ENCODE measurements at regions not wholly inside any gene's neighbourhood (a gene's known extent, or its start where the extent isn't known, plus 50 kb on each side); places are given as distances from the start of the nearest gene placed in this dataset.

GRCh38 chr14:88064841-88065240 lies 59.9 kb downstream of the GPR65 start:
- no peak for ATAC-seq
- no peaks in the 10 kb centered on the region for H3K9me3 ChIP-seq (ENCODE audit: control insufficient read depth, insufficient read depth, low read depth, low read length)
- H3K4me1 ChIP-seq (ENCODE audit: control insufficient read depth, insufficient read depth, low read length): no peaks in the 10 kb centered on the region
- intact Hi-C loops (cut with micrococcal nuclease; ENCODE audit: unreplicated experiment): no loop called here
- DNase-seq (ENCODE audit: low read depth, low spot score): no peak
- H3K27me3 ChIP-seq (ENCODE audit: control insufficient read depth, insufficient read depth, low read length): no peaks in the 10 kb centered on the region
- in situ Hi-C loops (cut with HindIII; ENCODE audit: low pct_unique_long_range_greater_than_20kb, low sequenced_read_pairs): no loop called here
- TF ChIP-seq, protein P1, sequence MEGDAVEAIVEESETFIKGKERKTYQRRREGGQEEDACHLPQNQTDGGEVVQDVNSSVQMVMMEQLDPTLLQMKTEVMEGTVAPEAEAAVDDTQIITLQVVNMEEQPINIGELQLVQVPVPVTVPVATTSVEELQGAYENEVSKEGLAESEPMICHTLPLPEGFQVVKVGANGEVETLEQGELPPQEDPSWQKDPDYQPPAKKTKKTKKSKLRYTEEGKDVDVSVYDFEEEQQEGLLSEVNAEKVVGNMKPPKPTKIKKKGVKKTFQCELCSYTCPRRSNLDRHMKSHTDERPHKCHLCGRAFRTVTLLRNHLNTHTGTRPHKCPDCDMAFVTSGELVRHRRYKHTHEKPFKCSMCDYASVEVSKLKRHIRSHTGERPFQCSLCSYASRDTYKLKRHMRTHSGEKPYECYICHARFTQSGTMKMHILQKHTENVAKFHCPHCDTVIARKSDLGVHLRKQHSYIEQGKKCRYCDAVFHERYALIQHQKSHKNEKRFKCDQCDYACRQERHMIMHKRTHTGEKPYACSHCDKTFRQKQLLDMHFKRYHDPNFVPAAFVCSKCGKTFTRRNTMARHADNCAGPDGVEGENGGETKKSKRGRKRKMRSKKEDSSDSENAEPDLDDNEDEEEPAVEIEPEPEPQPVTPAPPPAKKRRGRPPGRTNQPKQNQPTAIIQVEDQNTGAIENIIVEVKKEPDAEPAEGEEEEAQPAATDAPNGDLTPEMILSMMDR (IDR thresholded peaks at IDR 0.05): no peak
- TF ChIP-seq, protein P2, sequence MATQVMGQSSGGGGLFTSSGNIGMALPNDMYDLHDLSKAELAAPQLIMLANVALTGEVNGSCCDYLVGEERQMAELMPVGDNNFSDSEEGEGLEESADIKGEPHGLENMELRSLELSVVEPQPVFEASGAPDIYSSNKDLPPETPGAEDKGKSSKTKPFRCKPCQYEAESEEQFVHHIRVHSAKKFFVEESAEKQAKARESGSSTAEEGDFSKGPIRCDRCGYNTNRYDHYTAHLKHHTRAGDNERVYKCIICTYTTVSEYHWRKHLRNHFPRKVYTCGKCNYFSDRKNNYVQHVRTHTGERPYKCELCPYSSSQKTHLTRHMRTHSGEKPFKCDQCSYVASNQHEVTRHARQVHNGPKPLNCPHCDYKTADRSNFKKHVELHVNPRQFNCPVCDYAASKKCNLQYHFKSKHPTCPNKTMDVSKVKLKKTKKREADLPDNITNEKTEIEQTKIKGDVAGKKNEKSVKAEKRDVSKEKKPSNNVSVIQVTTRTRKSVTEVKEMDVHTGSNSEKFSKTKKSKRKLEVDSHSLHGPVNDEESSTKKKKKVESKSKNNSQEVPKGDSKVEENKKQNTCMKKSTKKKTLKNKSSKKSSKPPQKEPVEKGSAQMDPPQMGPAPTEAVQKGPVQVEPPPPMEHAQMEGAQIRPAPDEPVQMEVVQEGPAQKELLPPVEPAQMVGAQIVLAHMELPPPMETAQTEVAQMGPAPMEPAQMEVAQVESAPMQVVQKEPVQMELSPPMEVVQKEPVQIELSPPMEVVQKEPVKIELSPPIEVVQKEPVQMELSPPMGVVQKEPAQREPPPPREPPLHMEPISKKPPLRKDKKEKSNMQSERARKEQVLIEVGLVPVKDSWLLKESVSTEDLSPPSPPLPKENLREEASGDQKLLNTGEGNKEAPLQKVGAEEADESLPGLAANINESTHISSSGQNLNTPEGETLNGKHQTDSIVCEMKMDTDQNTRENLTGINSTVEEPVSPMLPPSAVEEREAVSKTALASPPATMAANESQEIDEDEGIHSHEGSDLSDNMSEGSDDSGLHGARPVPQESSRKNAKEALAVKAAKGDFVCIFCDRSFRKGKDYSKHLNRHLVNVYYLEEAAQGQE (IDR thresholded peaks at IDR 0.05; ENCODE audit: insufficient read depth in 1 of 2, low read depth in 2 of 2, low read length in 1 of 2): no peak
- no peak for TF ChIP-seq TCF7L2 (IDR thresholded peaks at IDR 0.05; ENCODE audit: low read depth, low read length)
- TF ChIP-seq SIN3A (IDR thresholded peaks at IDR 0.05; ENCODE audit: borderline replicate concordance, insufficient read depth, low read depth, low read length): no peak
- TF ChIP-seq POLR2AphosphoS5 (IDR thresholded peaks at IDR 0.05; ENCODE audit: low read depth, low read length): no peak
- POLR2A ChIA-PET: no interaction called here
- no peak overlapping the region for H3K27ac ChIP-seq (ENCODE audit: low read length)
- no TSS peak for BruUV-seq (replicated peaks)
- no peak overlapping the region for H3K4me3 ChIP-seq (ENCODE audit: low read depth in 2 of 2, low read length in 2 of 2)
- CTCF ChIA-PET: no interaction called here
- H3K36me3 ChIP-seq (ENCODE audit: control insufficient read depth, insufficient read depth, low read length): no peaks in the 10 kb centered on the region

DNA sequence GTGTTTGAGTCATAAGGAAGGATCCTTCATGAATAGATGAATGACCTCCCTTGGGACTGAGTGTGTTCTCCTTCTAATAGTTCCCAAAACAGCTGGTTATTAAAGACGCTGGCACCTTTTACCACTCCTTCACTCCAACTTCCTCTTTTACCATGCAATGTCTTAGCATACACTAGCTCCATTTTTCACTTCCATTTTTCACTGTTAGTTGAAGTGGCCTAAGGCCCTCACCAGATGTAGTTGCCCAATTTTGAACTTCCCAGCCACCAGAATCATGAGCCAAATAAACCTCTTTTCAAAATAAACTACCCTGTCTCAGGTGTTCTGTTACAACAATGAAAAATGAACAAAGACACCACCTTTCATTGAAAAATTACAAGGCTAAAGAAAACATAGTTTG lies 64.7 kb downstream of the GPR65 start:
- intact Hi-C loops (cut with micrococcal nuclease; ENCODE audit: unreplicated experiment) (no loop called here), in situ Hi-C loops (cut with HindIII; ENCODE audit: low pct_unique_long_range_greater_than_20kb, low sequenced_read_pairs) (no loop called here)
- CTCF ChIA-PET: no interaction called here
- Histone ChIP-seq H3K36me3 (ENCODE audit: control insufficient read depth, insufficient read depth, low read length) (no peaks in the 10 kb centered on the region), H3K27me3 (ENCODE audit: control insufficient read depth, insufficient read depth, low read length) (no peaks in the 10 kb centered on the region), H3K27ac (ENCODE audit: low read length) (no peak overlapping the region), H3K4me1 (ENCODE audit: control insufficient read depth, insufficient read depth, low read length) (no peaks in the 10 kb centered on the region), H3K4me3 (ENCODE audit: low read depth in 2 of 2, low read length in 2 of 2) (no peak overlapping the region), H3K9me3 (ENCODE audit: control insufficient read depth, insufficient read depth, low read depth, low read length) (no peaks in the 10 kb centered on the region)
- no peak for ATAC-seq
- DNase-seq (ENCODE audit: low read depth, low spot score): no peak
- POLR2A ChIA-PET: no interaction called here
- no TSS peak for BruUV-seq (replicated peaks)
- TF ChIP-seq SIN3A (IDR thresholded peaks at IDR 0.05; ENCODE audit: borderline replicate concordance, insufficient read depth, low read depth, low read length): no peak
- TF ChIP-seq POLR2AphosphoS5 (IDR thresholded peaks at IDR 0.05; ENCODE audit: low read depth, low read length): no peak
- TF ChIP-seq TCF7L2 (IDR thresholded peaks at IDR 0.05; ENCODE audit: low read depth, low read length): no peak

DNA sequence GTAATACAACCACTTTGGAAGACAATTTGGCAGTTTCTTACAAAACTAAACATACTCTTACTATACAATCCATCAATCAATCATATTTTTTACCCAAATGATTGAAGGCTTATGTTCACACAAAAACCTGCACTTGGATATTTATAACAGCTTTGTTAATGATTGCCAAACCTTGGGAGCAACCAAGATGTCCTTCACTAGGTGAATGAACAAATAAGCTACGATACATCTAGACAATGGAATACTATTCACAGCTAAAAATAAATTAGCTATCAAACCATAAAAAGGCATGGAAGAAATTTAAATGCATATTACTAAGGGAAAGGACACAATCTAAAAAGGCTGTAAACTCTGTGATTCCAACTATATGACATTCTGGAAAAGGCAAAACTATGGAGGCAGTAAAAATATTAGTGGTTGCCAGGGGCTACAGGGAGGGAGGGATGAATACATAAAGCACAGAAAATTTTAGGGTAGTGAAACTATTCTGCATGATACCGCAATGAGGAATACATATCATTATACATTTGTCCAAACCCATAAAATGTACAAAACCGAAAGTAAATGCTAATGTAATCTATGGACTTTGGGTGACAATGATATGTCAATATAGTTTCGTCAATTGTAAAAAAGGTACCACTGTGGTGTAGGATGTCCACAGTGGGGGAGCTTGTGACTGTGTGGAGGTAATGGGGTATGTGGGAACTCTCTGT lies 70.5 kb downstream of the GPR65 start:
- TF ChIP-seq, protein P1 (IDR thresholded peaks at IDR 0.05): no peak
- TF ChIP-seq SIN3A (IDR thresholded peaks at IDR 0.05; ENCODE audit: borderline replicate concordance, insufficient read depth, low read depth, low read length) (no peak), TCF7L2 (IDR thresholded peaks at IDR 0.05; ENCODE audit: low read depth, low read length) (no peak), POLR2AphosphoS5 (IDR thresholded peaks at IDR 0.05; ENCODE audit: low read depth, low read length) (no peak)
- TF ChIP-seq, protein P2 (IDR thresholded peaks at IDR 0.05; ENCODE audit: insufficient read depth in 1 of 2, low read depth in 2 of 2, low read length in 1 of 2): no peak
- intact Hi-C loops (cut with micrococcal nuclease; ENCODE audit: unreplicated experiment) (no loop called here), in situ Hi-C loops (cut with HindIII; ENCODE audit: low pct_unique_long_range_greater_than_20kb, low sequenced_read_pairs) (no loop called here)
- POLR2A ChIA-PET: no interaction called here
- H3K27me3 ChIP-seq (ENCODE audit: control insufficient read depth, insufficient read depth, low read length): no peaks in the 10 kb centered on the region
- CTCF ChIA-PET: no interaction called here
- no peak overlapping the region for H3K4me3 ChIP-seq (ENCODE audit: low read depth in 2 of 2, low read length in 2 of 2)
- no peak for DNase-seq (ENCODE audit: low read depth, low spot score)
- no peaks in the 10 kb centered on the region for H3K36me3 ChIP-seq (ENCODE audit: control insufficient read depth, insufficient read depth, low read length)
- H3K27ac ChIP-seq (ENCODE audit: low read length): no peak overlapping the region
- no peak for ATAC-seq
- no peaks in the 10 kb centered on the region for H3K4me1 ChIP-seq (ENCODE audit: control insufficient read depth, insufficient read depth, low read length)
- no TSS peak for BruUV-seq (replicated peaks)
- no peaks in the 10 kb centered on the region for H3K9me3 ChIP-seq (ENCODE audit: control insufficient read depth, insufficient read depth, low read depth, low read length)
